ENCODE measurements at regions not wholly inside any gene's neighbourhood (a gene's known extent, or its start where the extent isn't known, plus 50 kb on each side); places are given as distances from the start of the nearest gene placed in this dataset.

DNA sequence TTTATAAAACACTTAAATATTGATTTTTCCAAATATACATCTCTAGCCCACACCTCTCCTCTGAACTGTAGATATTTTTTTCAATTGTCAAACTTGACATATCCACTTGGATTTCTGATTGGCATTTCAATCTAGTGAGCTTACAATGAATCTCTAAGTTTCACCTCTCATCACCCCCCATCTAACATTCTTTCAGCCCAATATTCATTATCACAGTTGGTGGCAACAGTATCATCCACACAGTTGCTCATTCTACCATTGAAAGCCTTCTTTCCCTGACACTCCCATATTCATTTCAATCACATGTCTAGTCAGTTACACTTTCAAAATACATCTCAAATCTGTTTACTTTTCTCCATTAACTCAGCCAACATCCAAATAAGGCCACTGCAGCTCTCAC lies 385.2 kb downstream of the PCDH20 start:
- DNase-seq (ENCODE audit: low read depth in 3 of 3) = no peak

DNA sequence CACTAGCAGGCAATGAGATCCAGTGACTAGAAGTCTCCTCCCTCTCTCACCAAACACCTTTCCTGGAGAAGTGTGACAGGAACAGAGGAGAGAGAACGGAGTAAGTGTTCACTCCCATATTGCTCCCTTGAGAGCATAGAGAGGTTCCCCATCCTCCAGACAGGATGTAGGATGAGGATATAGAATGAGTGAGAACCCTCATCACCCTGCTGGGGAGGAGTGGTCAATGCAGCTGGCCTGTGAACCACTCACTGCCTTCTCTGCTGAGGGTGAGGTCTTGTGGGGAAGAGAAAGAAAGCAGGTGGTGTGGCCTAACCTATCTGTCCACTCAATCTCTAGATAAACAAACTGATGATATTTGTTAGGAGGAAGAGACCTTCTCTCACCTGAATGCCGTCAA lies 386.6 kb downstream of the PCDH20 start:
- DNase-seq (ENCODE audit: low read depth in 3 of 3) = no peak

DNA sequence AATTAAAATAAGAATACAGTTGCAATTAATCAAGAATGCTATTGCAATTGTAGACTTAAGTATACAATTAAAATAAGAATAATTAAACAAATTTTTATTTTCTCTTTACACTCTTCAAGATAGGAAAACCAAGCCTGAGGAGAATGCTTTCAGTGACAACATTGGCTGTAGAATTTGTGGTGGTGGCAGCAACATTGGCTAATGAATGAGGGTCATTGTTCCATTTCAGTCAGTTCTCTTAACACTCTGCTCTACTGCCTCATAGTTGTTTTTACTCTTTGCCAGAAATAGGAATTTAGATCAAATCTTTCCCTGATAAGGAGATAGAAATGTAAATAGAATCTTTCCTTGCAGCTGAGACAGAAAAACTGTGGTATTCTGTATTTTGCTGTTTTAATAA lies 391.6 kb downstream of the PCDH20 start:
- no peak for DNase-seq (ENCODE audit: low read depth in 3 of 3)

DNA sequence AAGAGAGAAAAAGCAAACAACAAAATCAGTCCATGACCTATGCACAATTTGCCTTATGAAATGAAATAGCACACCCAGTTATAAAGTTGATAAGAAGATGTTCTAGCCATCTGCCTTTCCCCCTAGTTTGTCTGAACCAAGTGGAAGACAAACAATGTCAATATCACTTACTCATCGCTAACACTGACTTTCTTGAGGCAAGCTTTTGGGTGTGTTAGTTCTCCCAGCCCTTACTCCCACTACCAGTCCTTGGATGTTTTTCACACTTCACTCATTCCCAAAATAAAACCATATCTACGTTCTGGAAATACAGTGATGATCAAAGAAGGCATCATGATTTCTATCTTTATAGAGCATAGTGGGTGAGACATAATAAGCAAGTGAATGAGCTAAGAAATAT lies 393.8 kb downstream of the PCDH20 start:
- no peak for DNase-seq (ENCODE audit: low read depth in 3 of 3)

DNA sequence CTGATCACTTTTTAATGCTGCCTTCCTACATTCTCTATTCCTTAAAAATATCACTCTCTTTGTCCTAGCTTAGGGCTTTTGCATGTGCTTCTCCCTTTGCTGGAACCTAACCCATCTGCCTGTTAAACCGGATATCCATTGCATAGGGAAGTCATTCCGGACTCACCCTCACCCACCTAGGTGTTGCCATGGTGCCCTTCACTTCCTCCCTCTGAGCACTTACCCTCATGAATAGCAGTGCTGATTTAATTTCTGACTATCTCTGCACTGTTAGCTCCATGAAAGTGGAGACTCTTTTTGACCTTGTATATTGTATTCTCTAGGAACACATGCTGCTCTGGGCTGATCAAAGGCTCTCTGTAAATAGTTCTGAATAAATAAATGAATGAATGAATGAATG lies 401.9 kb downstream of the PCDH20 start:
- DNase-seq (ENCODE audit: low read depth in 3 of 3) = no peak

DNA sequence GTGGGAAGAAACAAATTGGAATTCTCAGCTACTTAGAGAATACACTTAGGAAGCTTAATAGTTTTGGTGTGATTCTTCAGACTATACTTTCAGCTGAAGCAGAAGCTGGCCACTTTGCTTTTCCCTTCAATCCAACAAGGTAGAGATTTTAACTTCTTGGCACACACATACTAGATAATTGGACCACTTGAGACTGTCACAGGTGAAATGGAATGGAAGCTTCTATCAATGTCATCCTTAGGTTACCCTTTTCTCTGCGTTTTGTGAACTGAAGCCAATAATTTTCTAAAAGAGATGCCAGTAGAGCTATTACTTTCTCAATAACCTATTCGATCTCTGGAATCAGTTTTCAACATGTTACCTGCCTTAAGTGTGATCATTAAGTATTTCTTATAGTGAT lies 405.3 kb downstream of the PCDH20 start:
- DNase-seq (ENCODE audit: low read depth in 3 of 3) = no peak

DNA sequence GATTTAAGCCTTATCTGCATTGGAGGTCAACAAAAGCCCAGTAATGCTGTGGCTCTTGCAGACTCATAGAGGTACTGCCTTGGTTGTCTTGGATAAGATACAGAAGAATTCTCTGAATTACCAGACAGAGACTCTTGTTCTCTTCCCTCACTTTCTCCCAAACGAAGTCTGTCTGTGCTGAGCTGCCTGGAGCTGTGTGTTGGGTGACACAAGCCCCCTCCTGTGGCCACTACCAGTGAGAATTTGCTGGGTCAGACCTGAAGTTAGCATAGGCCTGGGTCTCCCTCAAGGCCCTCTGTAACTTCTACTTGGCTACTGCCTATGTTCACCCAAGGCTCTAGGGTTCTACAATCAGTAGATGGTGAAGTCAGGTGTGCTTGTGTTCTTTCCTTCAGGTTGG lies 413.0 kb downstream of the PCDH20 start:
- no peak for DNase-seq (ENCODE audit: low read depth in 3 of 3)

DNA sequence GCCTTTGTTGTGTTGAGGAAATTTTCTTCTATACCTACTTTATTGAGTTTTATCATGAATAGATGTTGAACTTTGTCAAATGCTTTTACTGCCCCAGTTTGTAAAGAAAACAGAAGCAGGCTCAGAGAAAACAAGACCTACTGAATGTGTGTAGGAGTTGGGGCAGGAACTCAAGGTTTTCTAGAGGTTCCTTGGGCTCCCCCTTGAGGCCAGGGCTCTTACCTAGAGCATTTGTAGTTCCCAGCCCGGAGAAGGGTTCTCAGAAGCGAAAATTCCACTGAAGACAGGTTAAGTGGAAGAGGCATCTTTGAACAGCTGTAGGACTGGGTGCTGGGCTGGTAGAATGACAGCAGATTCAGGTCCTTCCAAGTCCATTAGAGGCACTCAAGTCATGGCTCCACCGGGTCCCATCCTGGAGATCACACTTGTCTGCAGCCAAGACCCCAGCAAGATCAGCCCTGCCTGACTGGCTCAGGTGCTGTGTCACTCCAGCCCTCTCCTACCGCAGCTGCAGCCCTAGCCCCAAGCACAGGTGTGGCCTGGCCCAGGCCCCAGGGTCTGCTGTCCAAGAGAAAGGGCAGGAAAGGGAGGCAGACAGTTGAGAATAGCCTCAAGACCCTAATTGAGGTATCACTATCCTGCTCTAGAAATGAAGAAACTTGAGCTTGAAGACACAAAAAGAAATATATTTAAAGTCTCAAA lies 425.5 kb downstream of the PCDH20 start:
- no peak for DNase-seq (ENCODE audit: low read depth in 3 of 3)

DNA sequence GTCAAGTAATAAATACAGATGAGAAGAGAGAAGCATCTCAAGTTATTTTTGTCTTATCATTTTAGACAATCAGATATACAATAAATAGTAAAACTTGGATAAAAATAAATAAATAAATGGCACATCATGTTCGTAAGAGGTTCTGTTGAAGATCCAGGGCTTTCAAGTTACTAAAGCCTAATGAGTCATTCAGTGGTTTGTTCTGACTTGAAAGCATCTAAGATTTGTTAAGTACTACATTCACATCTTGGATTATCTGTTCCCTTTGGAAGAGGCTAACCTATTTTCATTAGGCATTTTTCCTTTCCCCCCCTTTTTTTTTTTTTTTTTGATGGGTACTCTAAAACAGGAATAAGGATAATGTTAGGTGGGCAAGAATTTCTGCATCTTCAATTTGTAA lies 429.3 kb downstream of the PCDH20 start:
- DNase-seq (ENCODE audit: low read depth in 3 of 3) = no peak

DNA sequence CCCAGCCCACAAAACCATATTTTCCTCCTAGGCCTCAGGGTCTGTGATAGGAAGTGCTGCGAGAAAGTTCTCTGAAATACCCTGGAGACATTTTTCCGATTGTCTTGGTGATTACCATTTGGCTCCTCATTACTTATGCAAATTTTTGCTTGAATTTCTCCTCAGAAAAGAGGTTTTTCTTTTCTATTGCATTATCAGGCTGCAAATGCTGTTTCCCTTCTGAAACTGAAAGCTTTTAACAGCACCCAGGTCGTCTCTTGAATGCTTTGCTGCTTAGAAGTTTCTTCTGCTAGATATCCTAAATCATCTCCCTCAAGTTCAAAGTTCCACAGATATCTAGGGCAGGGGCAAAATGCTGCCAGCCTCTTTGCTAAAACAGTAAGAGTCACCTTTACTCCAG lies 434.2 kb downstream of the PCDH20 start:
- no peak for DNase-seq (ENCODE audit: low read depth in 3 of 3)

DNA sequence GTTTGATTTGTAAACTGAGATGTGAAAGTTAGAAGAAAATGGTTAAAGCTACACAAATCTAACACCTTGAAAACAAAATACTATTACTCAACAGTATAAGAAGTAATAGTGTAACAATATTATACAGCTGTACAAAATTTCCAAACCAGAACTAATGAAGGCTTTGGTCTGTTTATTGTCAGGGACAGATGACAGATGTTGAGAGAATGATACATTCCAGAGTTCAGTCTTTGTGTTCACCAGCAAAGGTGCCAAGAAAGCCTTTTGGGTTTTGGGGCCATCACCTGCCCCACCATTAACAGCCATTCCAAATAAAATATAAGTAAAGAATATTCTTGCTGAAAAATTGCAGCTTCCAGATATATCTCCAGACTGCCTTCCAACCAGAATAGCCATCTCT lies 439.3 kb downstream of the PCDH20 start:
- DNase-seq (ENCODE audit: low read depth in 3 of 3) = no peak

DNA sequence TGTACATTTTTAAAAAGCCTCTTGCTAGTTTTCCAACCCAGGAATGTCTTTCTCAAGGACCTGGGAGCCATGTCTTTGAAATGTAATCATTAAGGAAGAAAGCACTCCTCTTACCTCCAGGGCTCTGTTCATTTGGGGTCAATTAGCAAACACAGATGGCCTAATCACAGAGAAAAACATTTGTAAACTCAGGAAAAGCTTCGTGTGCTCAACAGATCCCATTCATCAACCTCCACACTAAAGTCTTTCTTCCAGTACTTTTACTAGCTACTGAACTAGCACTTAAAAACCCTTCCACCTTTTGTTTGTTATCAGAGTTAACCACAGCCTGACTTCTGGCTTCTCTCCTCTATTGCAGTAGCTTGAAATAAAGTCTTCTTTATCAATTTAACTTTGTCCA lies 441.4 kb downstream of the PCDH20 start:
- no peak for DNase-seq (ENCODE audit: low read depth in 3 of 3)

DNA sequence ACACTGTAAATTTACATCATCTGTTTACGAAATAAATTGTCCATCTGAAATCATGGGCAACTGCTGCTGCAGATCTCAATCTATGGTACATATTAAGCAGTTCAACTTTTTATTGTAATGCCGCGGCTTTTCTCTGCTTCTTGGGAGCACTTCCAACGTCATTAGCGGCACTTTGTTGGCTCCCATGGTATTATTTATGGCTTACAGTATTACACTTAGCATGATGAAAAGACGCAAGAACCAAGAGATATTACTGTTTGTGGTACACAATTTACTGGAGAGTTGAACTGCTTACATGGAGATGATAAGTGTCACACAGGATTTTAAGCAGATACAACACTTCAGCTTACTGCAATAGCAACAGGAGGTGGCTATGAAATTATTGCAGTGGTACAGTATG lies 442.1 kb downstream of the PCDH20 start:
- no peak for DNase-seq (ENCODE audit: low read depth in 3 of 3)

DNA sequence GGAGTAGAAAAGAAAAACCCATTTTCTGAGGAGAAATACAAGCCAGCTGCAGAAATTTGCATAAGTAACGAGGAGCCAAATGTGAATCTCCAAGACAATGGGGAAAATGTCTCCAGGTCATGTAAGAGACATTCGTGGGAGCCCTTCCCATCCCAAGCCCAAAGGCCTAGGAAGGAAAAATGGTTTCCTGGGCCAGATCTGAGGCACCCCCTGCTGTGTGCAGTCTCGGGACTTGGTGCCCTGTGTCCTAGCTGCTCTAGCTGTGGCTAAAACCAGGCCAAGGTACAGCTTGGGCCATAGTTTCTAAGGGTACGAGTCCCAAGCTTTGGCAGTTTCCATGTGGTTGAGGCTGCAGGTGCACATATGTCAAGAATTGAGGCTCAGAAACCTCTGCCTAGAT lies 444.9 kb downstream of the PCDH20 start:
- DNase-seq (ENCODE audit: low read depth in 3 of 3) = no peak

DNA sequence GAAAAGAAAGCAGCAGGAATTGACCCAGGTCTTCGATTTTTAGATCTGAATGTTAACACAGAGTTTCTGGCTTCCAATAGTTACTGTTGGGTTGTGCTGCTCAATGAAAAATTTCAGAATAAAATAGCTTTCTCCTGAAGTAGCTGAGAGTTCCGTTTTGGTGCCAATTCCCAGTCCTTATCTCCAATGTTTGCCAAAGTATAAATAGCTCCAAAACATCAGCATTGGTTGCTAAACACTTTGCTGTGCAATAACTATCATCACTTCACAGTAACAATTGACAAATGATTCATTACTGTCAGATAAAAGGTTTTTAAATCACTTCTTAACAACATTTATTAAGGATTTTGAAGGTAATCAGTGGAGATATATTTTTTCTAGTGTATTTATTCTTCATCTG lies 446.0 kb downstream of the PCDH20 start:
- no peak for DNase-seq (ENCODE audit: low read depth in 3 of 3)

DNA sequence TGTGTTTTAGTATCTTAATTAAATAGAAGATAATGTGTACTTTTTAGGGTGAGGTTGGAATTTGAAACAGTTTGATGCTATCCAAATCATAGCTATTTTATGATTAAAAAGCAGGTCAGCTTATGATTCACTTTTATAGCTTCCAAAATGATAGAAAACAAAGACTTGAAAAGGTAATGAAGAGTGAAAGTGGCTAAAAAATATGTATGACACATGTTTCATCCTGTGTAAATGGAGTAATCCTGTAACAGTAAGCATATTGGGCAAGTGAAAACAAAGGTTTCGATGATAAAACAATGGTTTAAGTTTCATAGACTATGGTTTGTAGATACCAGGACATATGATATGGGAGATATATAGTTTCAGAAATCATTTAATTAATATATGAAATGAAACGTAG lies 456.2 kb downstream of the PCDH20 start:
- DNase-seq (ENCODE audit: low read depth in 3 of 3) = no peak

DNA sequence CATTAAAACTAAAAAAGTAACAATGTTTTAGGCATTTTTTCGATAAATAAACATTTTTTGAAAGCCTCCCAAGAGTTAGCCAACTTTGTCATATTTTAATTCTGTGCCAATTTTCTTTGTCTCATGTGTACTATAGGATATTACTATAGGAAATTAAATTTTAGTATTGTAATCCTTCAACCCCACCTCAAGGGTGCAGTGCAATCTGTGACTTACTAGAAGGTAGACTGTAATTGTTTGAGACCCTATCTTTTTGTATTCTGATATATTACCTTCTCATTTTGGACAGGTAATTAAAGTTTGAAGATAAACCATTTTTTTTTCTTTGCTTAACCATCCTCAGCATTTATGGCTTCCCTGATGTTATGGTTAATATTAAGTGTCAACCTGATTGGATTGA lies 457.8 kb downstream of the PCDH20 start:
- no peak for DNase-seq (ENCODE audit: low read depth in 3 of 3)

DNA sequence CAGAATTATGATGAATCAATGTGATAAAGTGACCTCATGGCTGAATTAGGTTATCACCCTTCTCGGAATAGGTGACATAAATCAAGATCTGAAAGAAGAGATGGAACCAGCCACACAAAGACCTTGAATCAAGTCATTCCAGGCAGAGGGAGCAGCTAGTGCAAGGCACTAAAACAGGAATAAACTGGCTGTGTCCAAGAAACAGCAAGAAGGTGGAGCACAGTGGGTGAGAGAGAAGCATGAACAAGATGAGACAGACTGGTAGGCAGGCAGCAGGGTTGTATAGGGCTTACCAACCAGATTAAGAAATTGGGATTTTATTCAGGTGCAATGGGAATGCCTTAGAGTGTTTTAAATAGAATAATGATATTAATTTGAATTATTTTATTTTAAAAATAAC lies 470.3 kb downstream of the PCDH20 start:
- no peak for DNase-seq (ENCODE audit: low read depth in 3 of 3)

DNA sequence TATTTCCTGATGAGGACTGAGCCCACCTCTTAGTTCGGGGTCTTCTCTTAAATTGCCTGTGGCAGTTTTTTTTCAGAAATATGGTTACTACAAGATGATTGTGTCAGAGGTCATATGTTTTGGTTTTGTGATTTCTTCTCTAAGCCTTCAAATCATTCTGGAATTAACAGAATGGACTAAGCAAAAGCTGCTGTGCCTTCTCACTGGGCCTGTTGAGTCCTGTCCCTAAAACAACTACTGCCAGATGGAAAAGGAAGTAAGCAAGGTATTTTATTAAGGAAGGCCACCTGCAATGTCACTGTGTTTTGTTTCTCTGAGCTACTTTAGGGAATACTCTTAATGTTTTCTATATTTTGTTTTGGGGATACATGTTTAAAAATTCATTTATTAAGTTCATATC lies 470.8 kb downstream of the PCDH20 start:
- DNase-seq (ENCODE audit: low read depth in 3 of 3) = no peak

DNA sequence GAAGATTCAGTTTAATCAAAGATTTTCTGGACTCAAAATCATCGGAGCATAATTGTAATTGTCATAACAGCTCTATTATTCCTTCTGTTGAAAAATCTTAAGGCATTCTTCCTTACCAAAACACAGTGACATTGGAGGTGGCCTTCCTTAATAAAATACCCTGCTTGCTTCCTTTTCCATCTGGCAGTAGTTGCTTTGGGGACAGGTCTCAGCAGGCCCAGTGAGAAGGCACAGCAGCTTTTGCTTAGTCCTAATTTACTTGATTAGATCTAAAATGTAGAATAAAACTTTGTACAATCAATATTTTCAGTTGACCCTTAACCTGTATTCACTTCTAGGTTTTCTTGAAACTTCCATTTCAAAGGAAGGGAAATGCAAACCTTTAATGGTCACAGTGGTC lies 471.6 kb downstream of the PCDH20 start:
- DNase-seq (ENCODE audit: low read depth in 3 of 3) = no peak

DNA sequence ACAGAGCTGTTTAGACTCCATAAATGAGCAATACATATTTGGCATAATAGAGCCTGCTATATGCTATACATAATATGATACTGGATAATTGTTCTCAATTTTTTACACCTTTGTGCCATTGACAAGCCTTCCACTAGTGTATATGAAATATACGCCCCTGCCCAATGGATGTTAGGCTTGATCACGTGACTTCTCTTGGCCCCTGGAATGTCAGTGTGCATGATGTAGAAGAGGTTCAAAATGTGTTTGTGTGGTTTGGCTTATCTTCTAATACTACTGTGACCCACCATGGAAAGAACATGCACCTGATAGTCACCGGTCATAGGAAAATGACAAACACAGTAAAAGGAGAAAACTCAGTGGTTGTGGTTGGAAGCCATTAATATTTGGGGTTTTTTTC lies 479.4 kb downstream of the PCDH20 start:
- DNase-seq (ENCODE audit: low read depth in 3 of 3) = no peak

DNA sequence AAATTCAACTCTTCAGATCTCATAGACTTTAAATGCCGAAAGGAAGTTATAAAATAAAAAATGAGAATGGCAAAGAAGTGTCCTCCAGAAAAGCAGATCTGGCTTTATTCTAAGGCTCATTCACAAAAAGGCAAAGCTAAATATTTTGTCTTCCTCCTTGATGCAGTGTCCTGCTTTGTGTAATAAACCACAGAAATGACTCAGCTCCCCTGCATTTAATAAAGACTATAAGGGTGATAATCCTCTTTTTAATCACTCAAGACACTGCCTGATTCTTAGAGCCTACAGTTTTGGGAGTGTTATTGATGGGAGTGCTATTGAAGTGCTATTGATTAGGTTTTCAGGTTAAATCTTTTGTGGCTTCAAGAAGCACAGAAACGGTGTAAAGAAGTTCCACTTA lies 482.0 kb downstream of the PCDH20 start:
- no peak for DNase-seq (ENCODE audit: low read depth in 3 of 3)

DNA sequence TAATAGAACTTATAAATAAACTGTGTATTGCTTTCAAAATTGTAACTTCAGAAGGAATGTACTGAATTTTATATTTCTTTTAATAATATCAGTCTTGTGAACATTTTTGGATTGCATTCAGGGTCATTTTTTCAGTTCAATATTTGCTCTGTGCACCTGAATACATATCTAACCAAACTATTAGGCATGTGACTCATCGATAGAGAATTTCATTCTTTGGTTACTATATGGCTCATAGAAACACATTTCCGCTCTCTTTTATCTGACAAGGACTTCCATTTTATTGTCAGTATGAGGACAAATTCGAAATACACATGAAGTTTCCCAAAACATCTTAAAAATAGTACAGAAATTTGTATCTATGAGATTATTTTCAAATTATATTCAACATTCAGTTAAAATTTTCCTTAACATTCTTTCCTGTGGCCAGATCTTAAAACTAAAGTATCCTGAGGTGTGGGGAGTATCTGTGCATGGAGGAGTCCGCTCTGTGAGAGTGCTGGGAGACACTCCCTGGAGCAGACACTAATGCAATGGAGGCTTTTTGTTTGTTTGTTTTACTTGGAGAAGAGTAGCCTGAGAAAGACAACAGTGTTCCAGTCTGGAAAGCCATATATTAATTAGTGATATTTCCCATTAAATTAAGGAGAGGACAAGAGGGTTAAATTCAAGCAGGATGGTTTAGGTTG lies 483.6 kb downstream of the PCDH20 start:
- no peak for DNase-seq (ENCODE audit: low read depth in 3 of 3)

DNA sequence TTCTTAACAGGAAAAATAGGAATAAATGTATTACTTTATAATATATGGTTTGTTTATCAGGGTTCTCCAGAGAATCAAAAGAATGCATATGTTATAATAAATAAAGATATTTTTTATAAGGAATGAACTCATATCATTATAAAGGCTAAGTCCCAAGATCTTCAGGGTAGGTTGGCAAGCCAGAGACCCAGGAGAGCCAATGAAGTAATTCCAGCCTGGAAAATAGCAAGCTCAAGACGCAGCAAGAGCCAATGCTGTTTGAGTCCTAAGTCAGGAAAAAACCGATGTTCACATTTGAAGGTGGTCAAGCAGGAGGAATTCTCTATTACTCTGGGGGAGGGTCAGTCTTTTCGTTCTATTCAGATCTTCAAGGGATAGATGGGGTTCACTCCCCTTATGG lies 490.0 kb downstream of the PCDH20 start:
- DNase-seq (ENCODE audit: low read depth in 3 of 3) = no peak
